Osteocyte (in vitro differentiated cells): ENCODE measurements at regions not wholly inside any gene's neighbourhood (a gene's known extent, or its start where the extent isn't known, plus 50 kb on each side); places are given as distances from the start of the nearest gene placed in this dataset.

Source experiments
- DNase-seq: peaks from one replicate; pipeline ENCODE4 v3.0.0; 2021; ENCODE audit warnings: mixed read lengths; ENCODE audit not compliant: unreplicated experiment; ENCODE audit errors: extremely low spot score
- H3K27ac Mint-ChIP-seq: one replicate; pipeline ENCODE4 v1.8.0; 2021; ENCODE audit warnings: mild to moderate bottlenecking, mixed read lengths; ENCODE audit not compliant: unreplicated experiment
- H3K27me3 Mint-ChIP-seq: one replicate; pipeline ENCODE4 v1.8.0; 2021; ENCODE audit warnings: mixed read lengths; ENCODE audit not compliant: unreplicated experiment
- H3K36me3 Mint-ChIP-seq: one replicate; pipeline ENCODE4 v1.8.0; 2021; ENCODE audit warnings: mixed read lengths; ENCODE audit not compliant: unreplicated experiment
- H3K4me1 Mint-ChIP-seq: one replicate; pipeline ENCODE4 v1.8.0; 2021; ENCODE audit warnings: mixed read lengths; ENCODE audit not compliant: unreplicated experiment
- H3K4me3 Mint-ChIP-seq: one replicate; pipeline ENCODE4 v1.8.0; 2021; ENCODE audit warnings: mild to moderate bottlenecking, moderate library complexity, mixed read lengths; ENCODE audit not compliant: unreplicated experiment
- H3K9me3 Mint-ChIP-seq: one replicate; pipeline ENCODE4 v1.8.0; 2021; ENCODE audit warnings: mixed read lengths; ENCODE audit not compliant: unreplicated experiment
- CTCF ChIP-seq: fragments of 200-600 bp; sonication (generic); IDR thresholded peaks from 2 replicates; pipeline ENCODE4 v1.5.0; 2021; ENCODE audit warnings: antibody characterized with exemption, mild to moderate bottlenecking, moderate library complexity

- H3K4me1 Mint-ChIP-seq = no peaks in the 10 kb centered on the region
- no peaks in the 10 kb centered on the region for H3K36me3 Mint-ChIP-seq
- H3K4me3 Mint-ChIP-seq = no peak overlapping the region
- no peak overlapping the region for H3K27ac Mint-ChIP-seq
- no peaks in the 10 kb centered on the region for H3K9me3 Mint-ChIP-seq
- DNase-seq = no peak
- H3K27me3 Mint-ChIP-seq = peaks cover 9% of the 10 kb centered on the region
- TF ChIP-seq CTCF = no peak
Measured at GRCh38 chr2:13581471-13581870, 864.7 kb downstream of the TRIB2 start.

GRCh38 chr2:13583609-13584008 lies 866.9 kb downstream of the TRIB2 start:
- H3K27ac Mint-ChIP-seq = no peak overlapping the region
- no peaks in the 10 kb centered on the region for H3K4me1 Mint-ChIP-seq
- no peaks in the 10 kb centered on the region for H3K9me3 Mint-ChIP-seq
- no peak for DNase-seq
- H3K27me3 Mint-ChIP-seq = peaks cover 6% of the 10 kb centered on the region
- H3K4me3 Mint-ChIP-seq = no peak overlapping the region
- no peaks in the 10 kb centered on the region for H3K36me3 Mint-ChIP-seq
- no peak for TF ChIP-seq CTCF

GRCh38 chr2:13584020-13584419 lies 867.3 kb downstream of the TRIB2 start:
- no peak for TF ChIP-seq CTCF
- H3K27me3 Mint-ChIP-seq = peaks cover 6% of the 10 kb centered on the region
- no peaks in the 10 kb centered on the region for H3K9me3 Mint-ChIP-seq
- no peak overlapping the region for H3K27ac Mint-ChIP-seq
- DNase-seq = no peak
- no peaks in the 10 kb centered on the region for H3K36me3 Mint-ChIP-seq
- no peak overlapping the region for H3K4me3 Mint-ChIP-seq
- H3K4me1 Mint-ChIP-seq = no peaks in the 10 kb centered on the region

- Mint-ChIP-seq H3K36me3 (no peaks in the 10 kb centered on the region), H3K9me3 (no peaks in the 10 kb centered on the region), H3K4me1 (no peaks in the 10 kb centered on the region), H3K27ac (no peak overlapping the region), H3K4me3 (no peak overlapping the region), H3K27me3 (peaks cover 6% of the 10 kb centered on the region)
- no peak for DNase-seq
- TF ChIP-seq CTCF = no peak
Measured at GRCh38 chr2:13585732-13586131, 869.0 kb downstream of the TRIB2 start.

GRCh38 chr2:13596233-13596632 lies 879.5 kb downstream of the TRIB2 start:
- no peak overlapping the region for H3K27ac Mint-ChIP-seq
- peaks cover 6% of the 10 kb centered on the region for H3K9me3 Mint-ChIP-seq
- no peak for DNase-seq
- no peak for TF ChIP-seq CTCF
- no peaks in the 10 kb centered on the region for H3K36me3 Mint-ChIP-seq
- peaks cover 8% of the 10 kb centered on the region for H3K4me1 Mint-ChIP-seq
- no peaks in the 10 kb centered on the region for H3K27me3 Mint-ChIP-seq
- no peak overlapping the region for H3K4me3 Mint-ChIP-seq
